Fibroblast of gingiva (primary cell): ENCODE measurements at regions not wholly inside any gene's neighbourhood (a gene's known extent, or its start where the extent isn't known, plus 50 kb on each side); places are given as distances from the start of the nearest gene placed in this dataset.
"Not testable (repeated sequence)": the region's sequence is repeated elsewhere in the genome, so short reads cannot be mapped to it uniquely, and the experiment has no call there.

Source experiments
- DNase-seq: peaks from one replicate; pipeline ENCODE4 v3.0.0-alpha.2; 2011; ENCODE audit warnings: low read depth

DNA sequence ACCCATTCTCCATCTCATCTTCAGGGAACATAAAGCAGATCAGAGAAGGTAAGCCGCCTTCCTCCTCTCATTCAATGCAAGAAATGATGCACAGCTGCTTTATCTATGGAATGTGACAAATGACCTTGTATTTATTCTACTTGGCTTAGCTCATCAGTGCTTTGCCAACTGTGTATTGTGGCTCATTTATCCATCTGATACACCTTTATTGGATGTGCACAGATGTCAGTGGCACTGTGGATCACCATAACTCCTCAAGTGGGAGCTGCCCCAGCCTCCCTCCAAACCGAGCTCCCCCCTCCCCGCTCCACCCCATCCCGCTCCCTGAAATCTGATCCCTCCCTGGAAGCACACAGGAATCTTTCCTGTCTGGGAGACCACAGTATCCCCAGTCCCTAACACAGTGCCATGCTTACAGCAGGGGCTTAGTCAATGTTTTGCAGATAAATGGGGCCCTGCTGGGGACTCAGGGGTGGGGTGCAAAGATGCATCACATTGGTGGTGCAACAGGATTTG, 156.0 kb upstream of the RAB4A start:
- no peak for DNase-seq

DNA sequence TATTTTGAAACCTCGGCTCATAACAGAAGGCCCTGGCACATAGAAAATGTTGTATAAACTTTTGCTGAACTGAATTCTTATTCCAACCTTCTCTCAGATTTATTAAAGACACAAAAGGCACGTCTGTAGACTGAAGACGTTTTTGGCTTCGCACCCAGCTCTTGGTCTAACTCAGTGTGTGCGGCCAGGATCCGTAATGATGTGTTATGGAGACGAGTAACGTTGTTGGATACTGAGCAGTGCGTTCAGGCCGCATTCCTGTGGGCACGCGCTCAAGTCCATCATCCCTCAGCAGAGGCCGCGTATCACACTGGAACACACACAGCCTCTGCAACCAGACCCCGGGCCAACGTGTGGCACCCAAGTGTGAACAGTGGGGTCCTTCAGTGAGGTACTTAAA, 154.8 kb upstream of the RAB4A start:
- DNase-seq: no peak

DNA sequence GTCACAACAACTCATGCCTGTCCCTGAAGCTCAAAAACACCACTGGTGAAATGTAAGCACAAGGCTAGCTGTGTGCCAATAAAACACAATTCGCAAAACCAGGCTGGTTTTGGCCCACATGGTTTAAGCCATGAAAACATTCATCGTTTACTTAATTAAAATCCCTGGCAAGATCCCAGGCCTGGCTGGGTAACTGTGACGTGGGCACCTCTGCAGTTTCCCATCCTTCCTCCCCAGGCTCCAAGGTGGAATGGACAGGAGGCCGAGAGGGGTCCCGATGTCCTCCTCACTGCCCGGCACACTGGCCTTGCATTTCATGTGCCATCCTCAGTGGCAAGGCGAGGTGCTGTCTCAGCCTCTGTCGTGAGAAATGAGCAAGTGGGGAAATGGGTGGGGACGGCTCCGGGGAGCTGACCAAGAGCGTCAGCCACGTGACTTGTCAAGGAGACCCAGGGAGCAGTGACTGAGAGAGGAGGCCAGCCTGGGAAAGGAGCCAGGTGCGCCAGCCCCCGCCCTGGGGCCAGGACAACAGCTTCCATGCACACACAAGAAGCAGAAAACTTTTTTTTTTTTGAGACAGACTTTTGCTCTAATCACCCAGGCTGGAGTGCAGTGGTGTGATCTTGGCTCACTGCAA, 153.1 kb upstream of the RAB4A start:
- peak; percentile 53 for DNase-seq

DNA sequence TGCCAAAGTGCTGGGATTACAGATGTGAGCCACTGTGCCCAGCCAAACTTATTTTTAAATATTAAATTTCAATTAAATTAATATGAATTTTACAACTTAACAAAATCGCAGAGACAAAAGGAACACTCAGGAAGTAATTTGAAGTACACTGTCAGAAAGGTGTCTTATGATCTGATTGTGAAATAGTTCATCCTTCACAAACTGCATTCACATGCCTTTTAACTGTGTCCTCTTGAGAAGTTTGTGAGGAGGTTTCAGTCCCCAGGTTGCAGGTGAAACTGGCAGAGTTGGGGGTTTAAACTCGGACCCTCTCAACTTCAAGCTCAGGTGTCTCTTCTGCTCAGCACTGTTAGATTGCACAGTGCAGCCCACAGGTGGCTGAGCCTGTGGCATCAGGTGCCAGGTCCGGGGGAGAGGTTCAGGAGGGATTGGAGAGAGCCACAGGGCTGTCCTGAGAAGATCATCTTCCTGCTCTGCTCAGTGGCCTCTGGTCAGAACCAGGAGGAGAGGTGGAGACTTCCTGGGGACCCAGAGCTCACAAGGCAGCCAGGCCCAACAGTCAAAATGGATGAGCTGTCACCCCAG, 152.3 kb upstream of the RAB4A start:
- DNase-seq: no peak

DNA sequence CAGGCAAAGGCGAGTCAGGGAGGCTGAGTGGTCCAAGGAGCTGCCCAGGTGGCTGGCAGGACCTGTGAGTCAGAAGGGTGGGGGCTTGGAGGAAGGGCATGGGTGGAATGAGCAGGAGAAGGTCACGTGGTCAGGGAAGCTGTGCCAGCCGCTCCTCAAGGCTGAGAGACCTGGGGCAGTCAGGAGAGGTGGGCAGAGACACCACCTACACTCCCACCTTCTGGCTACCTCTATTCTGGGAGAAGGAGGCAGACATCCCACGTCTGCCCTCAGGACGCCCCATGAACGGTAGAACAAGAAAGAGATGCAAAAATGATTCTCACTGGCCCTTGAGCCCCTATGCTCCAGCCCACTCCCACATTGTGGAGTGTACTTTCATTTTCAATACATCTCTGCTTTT, 151.8 kb upstream of the RAB4A start:
- DNase-seq: no peak

DNA sequence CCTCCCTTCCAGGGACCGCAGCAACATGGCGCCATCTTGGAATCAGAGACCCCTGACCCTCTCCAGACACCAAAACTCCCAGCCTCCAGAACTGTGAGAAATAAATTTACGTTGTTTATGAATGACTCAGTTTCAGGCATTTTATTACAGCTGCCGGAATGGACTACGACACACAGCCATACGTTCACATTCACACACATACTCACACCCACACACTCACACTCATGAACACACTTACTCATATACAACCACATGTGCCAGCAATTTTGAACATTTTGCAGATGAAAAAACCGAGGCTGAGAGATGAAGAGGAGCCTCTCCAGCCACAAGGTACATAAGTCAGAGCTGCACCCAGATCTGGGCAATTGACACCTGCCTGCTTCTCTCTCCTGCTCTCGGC, 151.0 kb upstream of the RAB4A start:
- no peak for DNase-seq

DNA sequence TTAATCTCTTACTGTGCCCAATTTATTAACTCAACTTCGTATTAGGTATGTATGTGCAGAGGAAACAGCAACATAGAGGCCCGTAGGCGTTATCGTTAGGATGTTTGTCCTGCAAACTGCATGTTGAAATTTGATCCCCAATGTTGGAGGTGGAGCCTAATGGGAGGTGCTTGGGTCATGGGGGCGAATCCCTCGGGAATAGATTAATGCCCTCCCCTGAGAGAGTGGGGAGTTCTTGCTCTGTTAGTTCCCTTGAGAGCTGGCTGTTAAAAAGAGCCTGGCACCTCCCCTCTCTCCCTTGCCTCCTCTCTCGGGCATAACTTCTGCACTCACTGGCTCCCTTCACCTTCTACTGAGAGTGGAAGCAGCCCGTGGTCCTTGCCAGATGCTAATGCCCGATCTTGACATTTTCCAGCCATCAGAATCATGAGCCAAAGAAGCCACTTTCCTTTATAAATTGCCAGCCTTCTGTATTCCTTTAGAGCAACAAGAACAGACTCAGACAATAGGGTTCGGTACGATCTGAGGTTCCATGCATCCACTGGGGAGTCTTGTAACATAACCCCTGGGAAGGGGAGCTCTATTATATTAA, 149.0 kb upstream of the RAB4A start:
- DNase-seq: no peak

DNA sequence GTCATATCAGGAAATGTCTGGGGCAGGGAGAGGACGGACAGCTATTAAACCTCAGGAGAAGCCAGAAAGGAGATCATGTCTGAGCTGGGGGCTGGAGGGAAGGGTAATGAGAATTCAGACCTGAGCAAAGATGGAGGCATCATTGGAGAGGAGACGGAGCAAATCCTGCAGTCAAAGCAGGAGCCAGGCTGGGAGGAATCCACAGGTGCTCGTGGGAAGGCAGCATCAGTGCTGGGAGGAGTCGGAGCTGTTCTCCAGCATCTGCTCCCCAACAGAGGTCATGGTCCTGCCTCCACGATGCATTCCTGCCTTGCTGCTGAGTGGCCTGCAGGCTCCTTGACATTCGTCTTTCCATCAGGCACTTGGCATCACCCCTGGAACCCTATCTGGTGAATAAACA, 148.3 kb upstream of the RAB4A start:
- DNase-seq: no peak

DNA sequence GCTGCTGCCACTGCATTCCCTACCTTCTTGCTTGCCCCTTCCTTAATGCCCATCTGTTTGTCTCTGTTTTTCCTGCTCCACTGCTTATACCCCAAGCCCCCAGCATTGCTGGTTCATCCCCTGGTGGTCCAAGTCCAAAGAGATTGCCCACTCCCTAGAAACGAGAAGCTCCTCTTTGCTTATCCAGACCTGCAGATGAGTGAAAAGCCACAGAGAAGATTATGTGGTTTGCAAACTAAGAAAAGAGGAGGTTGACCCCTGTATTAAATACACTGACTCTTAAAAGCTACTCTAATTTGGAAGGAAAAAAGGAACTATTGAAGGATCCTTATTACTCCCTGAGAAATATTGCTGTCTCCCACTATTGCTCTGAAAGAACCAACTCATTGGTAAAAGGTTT, 146.8 kb upstream of the RAB4A start:
- no peak for DNase-seq

DNA sequence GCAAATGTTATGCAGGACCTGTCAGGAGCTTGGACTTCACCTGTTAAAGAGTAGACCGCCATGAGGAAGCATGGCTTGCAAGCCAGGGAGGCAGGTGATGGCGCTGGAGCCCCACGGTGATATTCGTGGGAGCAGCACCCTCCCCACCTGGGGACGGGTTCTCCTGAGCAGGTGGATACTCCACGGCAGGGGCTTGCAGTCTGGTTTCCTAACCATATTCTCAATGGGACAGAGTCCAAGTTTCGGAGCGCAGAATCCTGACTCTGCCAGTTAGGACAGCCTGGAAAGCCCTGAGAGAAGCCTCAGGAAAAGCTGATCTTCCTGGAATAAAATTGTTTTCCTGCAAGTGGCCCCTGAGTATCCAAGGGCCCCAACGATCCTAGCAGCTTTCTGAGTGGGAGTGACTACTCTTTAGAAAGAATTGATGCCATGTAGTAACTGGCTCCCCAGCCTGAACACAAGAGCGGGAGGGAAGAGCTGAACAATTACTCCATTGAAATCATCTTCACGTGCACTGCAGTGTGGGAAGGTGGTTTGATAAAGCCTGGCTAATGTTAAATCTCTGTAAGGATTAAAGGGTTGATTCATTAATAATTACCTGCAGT, 146.3 kb upstream of the RAB4A start:
- no peak for DNase-seq

DNA sequence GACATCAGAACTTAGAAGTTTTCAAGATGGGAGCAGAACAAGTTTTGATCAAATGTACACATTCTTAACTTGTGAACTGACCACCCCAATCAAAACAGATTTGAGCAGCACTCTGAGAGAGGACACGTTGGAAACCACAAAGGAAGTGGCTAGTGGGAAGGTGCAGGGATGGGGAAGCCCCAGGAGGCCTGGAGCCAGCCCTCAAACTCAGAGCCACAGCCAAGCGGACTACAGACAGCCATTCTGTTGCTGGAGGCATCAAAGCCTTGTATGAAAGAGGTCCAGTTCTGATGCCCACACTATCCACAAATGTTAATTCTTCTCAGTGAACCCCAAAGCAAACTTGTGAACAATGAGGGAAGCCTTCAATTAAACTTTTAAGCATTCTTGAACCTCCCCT, 143.6 kb upstream of the RAB4A start:
- no peak for DNase-seq

DNA sequence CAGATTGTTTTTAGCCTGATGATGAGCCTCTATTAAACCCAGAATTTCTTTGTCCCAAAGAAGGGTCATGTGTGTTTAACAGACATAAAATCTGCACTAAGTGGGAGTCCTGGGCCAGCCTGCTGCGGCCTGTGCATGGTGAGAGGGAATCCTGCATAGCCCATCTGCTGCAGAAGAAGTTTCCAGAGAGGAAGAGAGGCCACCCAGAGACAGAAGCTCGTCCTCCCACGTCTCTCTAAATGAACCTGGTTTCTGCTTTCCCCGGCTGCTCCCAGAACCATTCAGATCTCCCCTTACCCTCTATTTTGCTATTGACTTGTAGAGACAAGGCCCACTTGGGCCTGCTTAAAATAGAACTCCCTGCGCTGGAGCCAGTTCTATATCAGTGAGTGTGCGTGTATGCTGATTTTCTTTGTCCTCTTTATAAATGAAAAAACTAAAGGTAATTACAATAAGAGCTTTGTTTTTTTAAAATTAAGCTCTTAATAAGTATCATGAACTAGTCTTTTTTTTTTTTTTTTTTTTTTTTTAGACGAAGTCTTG, 142.8 kb upstream of the RAB4A start:
- DNase-seq: no peak

DNA sequence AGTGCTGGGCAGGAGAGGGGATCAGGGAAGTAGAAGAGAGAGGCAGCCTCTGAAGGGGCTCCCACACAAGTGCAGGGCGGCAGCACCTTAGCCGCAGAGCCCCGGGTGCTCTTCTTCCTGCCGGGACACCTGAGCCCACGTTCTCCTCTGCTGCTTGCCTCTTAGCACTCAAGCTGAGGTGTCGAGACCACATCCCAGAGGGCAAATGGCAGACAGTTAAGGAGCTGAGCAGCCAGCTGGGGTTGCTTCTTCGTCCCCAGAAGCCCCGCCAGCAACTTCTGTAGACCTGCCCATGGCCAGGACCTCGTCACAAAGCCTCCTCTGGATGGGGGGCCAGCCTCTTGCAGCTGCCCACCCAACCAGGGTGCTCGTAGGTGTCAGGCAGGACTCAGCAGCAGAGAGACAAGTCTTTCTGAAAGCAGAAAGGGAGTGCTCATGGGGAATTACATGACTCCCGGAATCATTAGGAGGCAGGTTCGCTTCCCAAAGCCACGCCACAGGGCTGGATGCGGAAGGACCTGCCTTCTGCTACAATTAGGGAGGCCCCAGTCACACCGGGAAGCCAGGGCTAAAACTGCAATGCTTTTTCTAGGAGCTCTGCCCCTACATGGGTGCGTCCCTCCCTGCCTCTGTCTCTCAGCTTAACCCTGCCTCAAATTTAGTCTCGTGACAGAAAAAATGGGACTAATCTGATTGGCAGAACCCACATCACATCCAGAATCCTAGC, 141.4 kb upstream of the RAB4A start:
- DNase-seq: no peak

DNA sequence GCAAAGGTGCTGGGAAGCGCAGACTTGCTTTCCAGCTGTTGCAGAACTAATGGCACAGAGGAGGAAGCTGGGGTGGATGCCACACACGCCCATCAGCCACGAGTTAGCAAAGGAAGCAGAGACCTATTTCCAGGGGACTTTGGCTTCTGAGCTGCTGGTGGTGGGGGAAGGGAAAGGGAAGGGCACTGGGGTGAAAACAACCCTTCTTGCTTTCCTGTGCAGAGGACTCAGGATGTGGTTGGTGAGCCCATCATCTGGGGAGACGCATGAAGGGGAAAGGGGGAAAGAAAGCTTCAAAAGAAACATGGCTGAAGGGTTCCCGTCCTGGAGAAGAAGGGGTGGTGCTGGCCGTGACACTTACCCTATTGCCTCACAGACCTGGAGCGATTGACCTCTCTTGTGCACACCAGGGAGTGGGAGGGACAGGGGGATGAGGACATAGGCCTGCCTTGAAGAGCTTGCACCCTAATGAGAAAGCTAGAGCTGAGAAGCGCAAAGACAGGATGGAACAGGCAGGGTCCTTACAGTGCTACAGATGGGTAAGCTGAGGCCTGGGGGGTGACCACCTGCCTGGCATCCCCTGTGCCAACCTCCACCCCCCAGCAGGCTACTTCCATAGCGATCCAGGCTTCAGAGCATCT, 140.8 kb upstream of the RAB4A start:
- DNase-seq: no peak

DNA sequence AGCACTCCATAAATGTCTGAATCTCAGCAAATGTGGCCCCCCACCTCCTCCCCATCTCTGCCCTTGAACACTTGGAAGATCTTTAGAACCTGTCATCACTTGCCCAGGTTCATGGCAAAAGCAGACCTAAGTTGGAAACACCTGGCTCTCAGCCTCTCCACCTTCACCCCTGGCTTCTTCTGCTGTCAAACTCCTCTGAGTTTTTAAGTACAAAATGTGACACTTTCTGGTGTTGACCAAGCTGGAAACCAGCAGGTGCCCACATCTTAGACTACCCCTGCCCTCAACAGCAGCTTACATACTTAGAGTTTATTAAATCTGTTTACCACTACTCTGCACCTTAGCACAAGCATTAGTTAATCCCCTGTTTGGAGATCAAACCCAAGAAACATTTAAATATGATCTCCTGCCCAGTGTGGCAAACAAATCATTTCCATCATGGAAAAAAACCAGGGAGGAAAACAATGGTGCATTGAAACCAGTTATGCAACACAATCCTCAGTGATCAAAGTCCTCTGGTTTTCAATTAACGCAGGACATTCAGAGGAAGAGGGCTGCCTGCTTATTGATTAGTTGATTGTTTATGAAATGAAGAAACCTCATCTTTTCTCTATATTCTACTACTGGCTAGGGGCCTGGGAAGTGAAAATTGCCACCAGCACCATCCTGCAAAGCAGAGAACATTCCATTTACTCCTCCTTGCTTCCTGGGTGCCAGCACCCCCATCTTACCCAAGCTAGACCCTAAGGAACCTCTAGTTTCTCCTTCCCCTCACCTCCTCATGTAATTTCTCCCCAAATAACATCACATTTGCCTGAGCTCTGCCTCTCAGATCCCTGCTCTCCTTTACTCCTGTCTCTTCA, 139.4 kb upstream of the RAB4A start:
- no peak for DNase-seq

DNA sequence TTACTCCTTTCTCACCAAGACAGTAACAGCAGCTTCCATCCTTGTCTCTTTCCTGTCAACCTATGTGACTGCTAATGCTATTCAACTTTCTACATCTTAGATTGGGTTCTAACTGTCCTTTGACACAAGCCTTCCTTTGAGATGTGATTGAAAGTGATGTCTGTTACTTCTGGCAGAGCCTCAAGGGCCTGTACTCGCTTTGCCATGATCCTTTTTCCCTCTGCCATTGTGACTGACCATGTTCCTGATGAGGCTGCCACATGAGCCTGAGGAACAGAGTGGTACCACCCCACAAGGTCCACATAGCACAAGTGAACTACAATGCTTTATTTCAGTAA, 138.8 kb upstream of the RAB4A start:
- DNase-seq: no peak

DNA sequence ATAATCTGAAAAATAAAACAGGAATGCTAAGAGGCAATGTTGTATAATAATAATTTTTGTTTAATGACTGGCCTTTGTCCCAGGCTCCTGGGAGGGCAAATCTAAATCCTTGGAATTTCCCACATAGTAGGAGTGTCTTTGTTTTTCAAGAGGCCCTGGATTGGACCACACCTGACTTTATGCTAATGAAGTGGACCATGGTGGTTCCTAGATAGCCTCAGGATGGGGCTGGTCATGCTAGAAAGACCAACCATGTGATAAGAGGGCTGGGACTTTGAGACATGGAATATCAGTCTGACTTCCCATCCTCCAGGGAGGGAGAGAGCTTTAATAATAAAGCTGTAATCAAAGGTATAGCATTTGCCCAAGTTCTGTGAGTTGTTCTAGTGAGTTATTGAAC, 138.2 kb upstream of the RAB4A start:
- no peak for DNase-seq

DNA sequence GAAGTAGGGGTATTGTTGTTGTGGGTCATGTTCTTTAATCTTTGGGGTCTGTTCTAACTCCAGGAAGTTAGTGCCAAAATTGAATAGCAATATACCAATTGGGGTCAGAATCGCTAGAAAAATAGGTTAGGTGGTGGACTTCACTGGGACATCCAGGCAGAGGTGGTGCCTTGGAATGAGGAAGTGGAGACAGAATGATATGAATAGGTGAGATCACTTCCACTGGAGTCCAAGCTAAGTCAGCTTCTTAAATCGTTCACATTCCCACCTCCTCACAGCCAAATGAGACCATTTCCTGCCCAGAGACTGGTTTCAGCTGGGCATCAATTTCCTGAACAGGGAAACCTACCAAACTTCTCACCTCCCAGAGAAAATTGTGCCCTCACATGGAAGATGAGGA, 137.8 kb upstream of the RAB4A start:
- DNase-seq: no peak

DNA sequence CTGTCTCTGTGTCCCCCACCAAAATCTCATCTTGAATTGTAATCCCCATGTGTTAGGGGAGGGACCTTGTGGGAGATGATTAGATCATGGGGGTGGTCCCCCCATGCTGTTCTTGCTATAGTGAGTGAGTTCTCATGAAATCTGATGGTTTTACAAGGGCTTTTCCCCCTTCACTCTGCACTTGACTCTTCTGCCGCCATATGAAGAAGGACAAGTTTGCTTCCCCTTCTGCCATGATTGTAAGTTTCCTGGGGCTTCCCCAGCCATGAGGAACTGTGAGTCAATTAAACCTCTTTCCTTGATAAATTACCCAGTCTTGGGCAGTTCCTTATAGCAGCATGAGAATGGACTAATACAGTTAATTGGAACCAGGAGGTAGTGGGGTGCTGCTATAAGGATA, 137.1 kb upstream of the RAB4A start:
- no peak for DNase-seq

DNA sequence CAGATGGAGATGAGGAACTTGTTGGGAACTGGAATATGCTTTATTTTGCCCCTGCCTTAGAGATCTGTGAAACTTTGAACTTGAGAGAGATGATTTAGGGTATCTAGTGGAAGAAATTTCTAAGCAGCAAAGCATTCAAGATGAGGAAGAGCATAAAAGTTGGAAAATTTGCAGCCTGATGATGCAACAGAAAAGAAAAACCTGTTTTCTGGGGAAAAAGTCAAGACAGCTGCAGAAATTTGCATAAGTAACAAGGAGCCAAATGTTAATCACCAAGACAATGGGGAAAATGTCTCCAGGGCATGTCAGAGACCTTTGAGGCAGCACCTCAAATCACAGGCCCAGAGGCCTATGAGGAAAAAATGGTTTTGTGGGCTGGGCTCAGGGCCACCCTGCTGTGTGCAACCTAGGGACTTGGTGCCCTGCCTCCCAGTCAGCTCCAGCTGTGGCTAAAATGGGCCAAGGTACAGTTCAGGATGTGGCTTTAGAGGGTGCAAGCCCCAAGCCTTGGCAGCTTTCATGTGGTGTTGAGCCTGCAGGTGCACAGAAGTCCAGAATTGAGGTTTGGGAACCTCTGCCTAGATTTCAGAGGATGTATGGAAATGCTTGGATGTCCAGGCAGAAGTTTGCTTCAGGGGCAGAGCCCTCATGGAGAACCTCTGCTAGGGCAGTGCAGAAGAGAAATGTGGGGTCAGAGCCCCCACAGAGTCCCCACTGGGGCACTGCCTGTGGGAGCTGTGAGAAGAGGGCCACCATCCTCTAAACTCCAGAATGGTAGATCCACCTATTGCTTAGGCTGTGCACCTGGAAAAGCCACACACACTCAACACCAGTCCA, 136.3 kb upstream of the RAB4A start:
- not testable (repeated sequence) for DNase-seq
